ENCODE measurements at regions not wholly inside any gene's neighbourhood (a gene's known extent, or its start where the extent isn't known, plus 50 kb on each side); places are given as distances from the start of the nearest gene placed in this dataset.

DNA sequence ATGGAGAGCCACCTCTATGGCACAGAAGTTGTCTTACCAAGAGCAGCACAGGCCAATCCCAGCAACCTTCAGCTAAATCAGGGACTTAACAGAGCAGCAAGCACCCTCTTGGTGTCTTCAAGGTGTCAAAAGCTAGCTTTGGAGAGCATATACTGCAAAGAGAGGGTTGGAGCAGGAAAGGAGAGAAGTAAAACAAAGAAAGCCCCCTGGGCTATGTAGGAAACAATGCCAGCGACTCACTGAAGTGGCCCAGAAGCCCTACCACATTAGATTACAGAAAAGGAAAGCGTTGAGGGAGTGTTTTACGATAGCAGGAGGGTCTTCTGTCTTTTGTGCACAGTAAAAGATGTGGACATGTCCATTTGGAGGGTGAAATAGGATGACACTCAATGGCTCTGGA, 233.4 kb downstream of the MREG start:
- Mint-ChIP-seq H3K9me3 (ENCODE audit: insufficient read depth) (no peaks in the 10 kb centered on the region), H3K27ac (no peak overlapping the region), H3K4me3 (no peak overlapping the region), H3K27me3 (peaks cover 28% of the 10 kb centered on the region), H3K4me1 (no peaks in the 10 kb centered on the region)
- Histone ChIP-seq H3K79me2 (ENCODE audit: control insufficient read depth, insufficient read depth, low read length) (no peaks in the 10 kb centered on the region), H3K27me3 (replicated peaks in 1 of 4; ENCODE audit: control extremely low read depth in 1 of 4, control insufficient read depth in 3 of 4, insufficient read depth in 4 of 4, low read length in 3 of 4) (peaks cover 0 to 10% (median 0%) of the 10 kb centered on the region in 4 experiments), H3K36me3 (replicated peaks in 1 of 2; ENCODE audit: control extremely low read depth in 1 of 2, control insufficient read depth in 1 of 2, extremely low read depth in 1 of 2, insufficient read depth in 2 of 2, low read length in 1 of 2) (no peaks in the 10 kb centered on the region), H3K4me2 (replicated peaks; ENCODE audit: low read depth, low read length, poor library complexity, severe bottlenecking) (no peak overlapping the region), H3K9me3 (ENCODE audit: control extremely low read depth in 1 of 3, control insufficient read depth in 2 of 3, insufficient read depth in 1 of 3, low read length in 2 of 3) (no peaks in the 10 kb centered on the region), H3K4me3 (ENCODE audit: control extremely low read depth in 1 of 5, extremely low read depth in 1 of 5, insufficient read depth in 1 of 5, low read depth in 2 of 5, low read length in 4 of 5) (no peak overlapping the region), H4K20me1 (ENCODE audit: control insufficient read depth, insufficient read depth, low read length, poor library complexity, severe bottlenecking) (no peaks in the 10 kb centered on the region), H2AFZ (ENCODE audit: insufficient read depth, low read depth, low read length, poor library complexity, severe bottlenecking) (no peak overlapping the region), H3K27ac (ENCODE audit: low read length in 2 of 2) (no peak overlapping the region), H3K9ac (ENCODE audit: low read length) (no peak overlapping the region), H3K4me1 (ENCODE audit: control insufficient read depth in 2 of 2, insufficient read depth in 2 of 2, low read length in 2 of 2) (no peaks in the 10 kb centered on the region)
- DNase-seq (no peak), ATAC-seq (ENCODE audit: low read depth) (no peak)
- no peak for TF ChIP-seq EZH2 (IDR thresholded peaks at IDR 0.05; ENCODE audit: borderline replicate concordance, insufficient read depth, low read depth, low read length, poor library complexity, severe bottlenecking)
- TF ChIP-seq, protein P1, sequence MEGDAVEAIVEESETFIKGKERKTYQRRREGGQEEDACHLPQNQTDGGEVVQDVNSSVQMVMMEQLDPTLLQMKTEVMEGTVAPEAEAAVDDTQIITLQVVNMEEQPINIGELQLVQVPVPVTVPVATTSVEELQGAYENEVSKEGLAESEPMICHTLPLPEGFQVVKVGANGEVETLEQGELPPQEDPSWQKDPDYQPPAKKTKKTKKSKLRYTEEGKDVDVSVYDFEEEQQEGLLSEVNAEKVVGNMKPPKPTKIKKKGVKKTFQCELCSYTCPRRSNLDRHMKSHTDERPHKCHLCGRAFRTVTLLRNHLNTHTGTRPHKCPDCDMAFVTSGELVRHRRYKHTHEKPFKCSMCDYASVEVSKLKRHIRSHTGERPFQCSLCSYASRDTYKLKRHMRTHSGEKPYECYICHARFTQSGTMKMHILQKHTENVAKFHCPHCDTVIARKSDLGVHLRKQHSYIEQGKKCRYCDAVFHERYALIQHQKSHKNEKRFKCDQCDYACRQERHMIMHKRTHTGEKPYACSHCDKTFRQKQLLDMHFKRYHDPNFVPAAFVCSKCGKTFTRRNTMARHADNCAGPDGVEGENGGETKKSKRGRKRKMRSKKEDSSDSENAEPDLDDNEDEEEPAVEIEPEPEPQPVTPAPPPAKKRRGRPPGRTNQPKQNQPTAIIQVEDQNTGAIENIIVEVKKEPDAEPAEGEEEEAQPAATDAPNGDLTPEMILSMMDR (IDR thresholded peaks at IDR 0.05), result no peak
- POLR2A ChIA-PET, result no interaction called here
- CTCF ChIA-PET, result no interaction called here
- WGBS (ENCODE audit: insufficient coverage), result 83% methylated on average over 1 of the region's 3 CpGs
- intact Hi-C loops (cut with micrococcal nuclease), result no loop called here

DNA sequence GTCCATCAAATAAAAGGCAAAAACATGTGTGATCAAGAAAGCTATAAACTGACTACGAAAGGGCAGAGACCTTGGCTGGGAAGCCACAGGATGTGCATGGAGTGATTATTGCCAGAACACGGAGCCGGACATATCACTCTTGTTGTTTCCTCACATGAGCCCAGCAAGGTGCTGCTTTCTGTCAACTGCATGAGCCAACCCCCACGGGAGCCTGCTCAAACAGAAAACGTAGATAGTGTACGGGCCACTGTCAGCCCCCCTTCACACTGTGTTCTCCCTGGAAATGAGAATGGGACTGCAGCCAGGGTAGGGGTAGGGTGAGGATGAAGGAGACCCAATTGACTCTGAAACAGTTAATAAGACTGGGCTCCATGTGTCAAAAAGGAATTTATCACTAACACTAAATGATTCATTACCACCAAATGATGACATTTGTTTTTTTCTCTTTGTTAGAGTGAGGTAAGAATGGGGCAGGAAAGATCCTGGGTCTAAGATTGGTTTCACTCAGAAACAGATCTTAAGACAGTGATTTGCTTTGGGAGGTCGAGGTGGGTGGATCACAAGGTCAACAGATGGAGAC, 235.8 kb downstream of the MREG start:
- ChIA-PET POLR2A (no interaction called here), CTCF (interaction anchor here (0.7 kb wide), 1 partner anchor 904 kb away, joined by 3 read pairs; no protein-coding TSS in a partner anchor)
- H2AFZ ChIP-seq (ENCODE audit: insufficient read depth, low read depth, low read length, poor library complexity, severe bottlenecking), result no peak overlapping the region
- H3K9ac ChIP-seq (ENCODE audit: low read length), result no peak overlapping the region
- no peak overlapping the region for H3K27ac ChIP-seq (ENCODE audit: low read length in 2 of 2)
- peaks cover 29% of the 10 kb centered on the region for H3K27me3 Mint-ChIP-seq
- TF ChIP-seq EZH2 (IDR thresholded peaks at IDR 0.05; ENCODE audit: borderline replicate concordance, insufficient read depth, low read depth, low read length, poor library complexity, severe bottlenecking), result no peak
- TF ChIP-seq, protein P1 (IDR thresholded peaks at IDR 0.05), result no peak
- no peak for DNase-seq
- H3K4me2 ChIP-seq (replicated peaks; ENCODE audit: low read depth, low read length, poor library complexity, severe bottlenecking), result no peak overlapping the region
- H3K4me1 ChIP-seq (ENCODE audit: control insufficient read depth in 2 of 2, insufficient read depth in 2 of 2, low read length in 2 of 2), result no peaks in the 10 kb centered on the region
- 98% methylated on average over 4 of the region's 7 CpGs for WGBS (ENCODE audit: insufficient coverage)
- no peaks in the 10 kb centered on the region for H4K20me1 ChIP-seq (ENCODE audit: control insufficient read depth, insufficient read depth, low read length, poor library complexity, severe bottlenecking)
- intact Hi-C loops (cut with micrococcal nuclease), result no loop called here
- H3K27ac Mint-ChIP-seq, result no peak overlapping the region
- no peaks in the 10 kb centered on the region for H3K9me3 Mint-ChIP-seq (ENCODE audit: insufficient read depth)
- peaks cover 0 to 5% (median 0%) of the 10 kb centered on the region in 4 experiments for H3K27me3 ChIP-seq (replicated peaks in 1 of 4; ENCODE audit: control extremely low read depth in 1 of 4, control insufficient read depth in 3 of 4, insufficient read depth in 4 of 4, low read length in 3 of 4)
- no peaks in the 10 kb centered on the region for H3K9me3 ChIP-seq (ENCODE audit: control extremely low read depth in 1 of 3, control insufficient read depth in 2 of 3, insufficient read depth in 1 of 3, low read length in 2 of 3)
- H3K4me3 Mint-ChIP-seq, result no peak overlapping the region
- no peaks in the 10 kb centered on the region for H3K4me1 Mint-ChIP-seq
- no peak for ATAC-seq (ENCODE audit: low read depth)
- H3K36me3 ChIP-seq (replicated peaks in 1 of 2; ENCODE audit: control extremely low read depth in 1 of 2, control insufficient read depth in 1 of 2, extremely low read depth in 1 of 2, insufficient read depth in 2 of 2, low read length in 1 of 2), result no peaks in the 10 kb centered on the region
- H3K79me2 ChIP-seq (ENCODE audit: control insufficient read depth, insufficient read depth, low read length), result no peaks in the 10 kb centered on the region
- no peak overlapping the region for H3K4me3 ChIP-seq (ENCODE audit: control extremely low read depth in 1 of 5, extremely low read depth in 1 of 5, insufficient read depth in 1 of 5, low read depth in 2 of 5, low read length in 4 of 5)
